MG63 (cell line): ENCODE measurements at regions not wholly inside any gene's neighbourhood (a gene's known extent, or its start where the extent isn't known, plus 50 kb on each side); places are given as distances from the start of the nearest gene placed in this dataset.

Source experiments
- DNase-seq: peaks from one replicate; pipeline ENCODE4 v3.0.0-alpha.2; 2020
- H3K27me3 ChIP-seq: fragments of 250-450 bp; sonication (Bioruptor Pico); 2 replicates; pipeline ENCODE4 v1.5.1; 2020; ENCODE audit warnings: mild to moderate bottlenecking, moderate library complexity
- H3K36me3 ChIP-seq: fragments of 250-450 bp; sonication (Bioruptor Pico); 2 replicates; pipeline ENCODE4 v1.5.1; 2020; ENCODE audit warnings: mild to moderate bottlenecking, moderate library complexity
- H3K4me3 ChIP-seq: fragments of 250-450 bp; sonication (Bioruptor Pico); 2 replicates; pipeline ENCODE4 v1.5.1; 2020; ENCODE audit warnings: mild to moderate bottlenecking, moderate library complexity
- H3K9me3 ChIP-seq: fragments of 250-450 bp; sonication (Bioruptor Pico); 2 replicates; pipeline ENCODE4 v1.5.1; 2020; ENCODE audit warnings: mild to moderate bottlenecking, moderate library complexity

GRCh38 chr7:126210707-126211106, 1042.0 kb downstream of the GRM8 start:
- DNase-seq = no peak
- Histone ChIP-seq H3K27me3 (no peaks in the 10 kb centered on the region), H3K4me3 (no peak overlapping the region), H3K36me3 (no peaks in the 10 kb centered on the region), H3K9me3 (no peaks in the 10 kb centered on the region)

GRCh38 chr7:126203185-126203584, 1049.6 kb downstream of the GRM8 start:
- H3K9me3 ChIP-seq = no peaks in the 10 kb centered on the region
- no peaks in the 10 kb centered on the region for H3K27me3 ChIP-seq
- H3K4me3 ChIP-seq = no peak overlapping the region
- H3K36me3 ChIP-seq = no peaks in the 10 kb centered on the region
- no peak for DNase-seq

GRCh38 chr7:126202177-126202576, 1050.6 kb downstream of the GRM8 start:
- Histone ChIP-seq H3K36me3 (no peaks in the 10 kb centered on the region), H3K9me3 (no peaks in the 10 kb centered on the region), H3K27me3 (no peaks in the 10 kb centered on the region), H3K4me3 (no peak overlapping the region)
- no peak for DNase-seq

- DNase-seq = peak; percentile 38
- Histone ChIP-seq H3K9me3 (no peaks in the 10 kb centered on the region), H3K27me3 (no peaks in the 10 kb centered on the region), H3K4me3 (no peak overlapping the region), H3K36me3 (no peaks in the 10 kb centered on the region)
These were observed 1066.7 kb downstream of the GRM8 start for GRCh38 chr7:126185959-126186580.

- no peaks in the 10 kb centered on the region for H3K27me3 ChIP-seq
These were observed 1072.8 kb downstream of the GRM8 start for GRCh38 chr7:126179916-126180315.

GRCh38 chr7:126178865-126179264, 1073.9 kb downstream of the GRM8 start:
- Histone ChIP-seq H3K9me3 (no peaks in the 10 kb centered on the region), H3K4me3 (no peak overlapping the region), H3K36me3 (no peaks in the 10 kb centered on the region), H3K27me3 (no peaks in the 10 kb centered on the region)
- no peak for DNase-seq

More at GRCh38 chr7:126179916-126180315, 1072.8 kb downstream of the GRM8 start:
- H3K36me3 ChIP-seq = no peaks in the 10 kb centered on the region
- no peak overlapping the region for H3K4me3 ChIP-seq
- H3K9me3 ChIP-seq = no peaks in the 10 kb centered on the region
- no peak for DNase-seq

GRCh38 chr7:126177782-126178181, 1075.0 kb downstream of the GRM8 start:
- no peaks in the 10 kb centered on the region for H3K36me3 ChIP-seq
- no peaks in the 10 kb centered on the region for H3K9me3 ChIP-seq
- H3K4me3 ChIP-seq = no peak overlapping the region
- no peaks in the 10 kb centered on the region for H3K27me3 ChIP-seq
- DNase-seq = no peak

GRCh38 chr7:126166645-126167044, 1086.1 kb downstream of the GRM8 start:
- no peak for DNase-seq
- H3K36me3 ChIP-seq = no peaks in the 10 kb centered on the region
- H3K4me3 ChIP-seq = no peak overlapping the region
- no peaks in the 10 kb centered on the region for H3K27me3 ChIP-seq
- H3K9me3 ChIP-seq = no peaks in the 10 kb centered on the region

- no peaks in the 10 kb centered on the region for H3K27me3 ChIP-seq
- H3K9me3 ChIP-seq = no peaks in the 10 kb centered on the region
- no peak for DNase-seq
- H3K36me3 ChIP-seq = no peaks in the 10 kb centered on the region
- no peak overlapping the region for H3K4me3 ChIP-seq
These were observed 1089.1 kb downstream of the GRM8 start for GRCh38 chr7:126163647-126164046.

GRCh38 chr7:126157391-126157790, 1095.3 kb downstream of the GRM8 start:
- Histone ChIP-seq H3K27me3 (no peaks in the 10 kb centered on the region), H3K4me3 (no peak overlapping the region), H3K9me3 (no peaks in the 10 kb centered on the region), H3K36me3 (no peaks in the 10 kb centered on the region)
- DNase-seq = no peak

- Histone ChIP-seq H3K4me3 (no peak overlapping the region), H3K36me3 (no peaks in the 10 kb centered on the region), H3K9me3 (no peaks in the 10 kb centered on the region), H3K27me3 (no peaks in the 10 kb centered on the region)
- DNase-seq = no peak
These were observed 1102.3 kb downstream of the GRM8 start for GRCh38 chr7:126150278-126150958.

GRCh38 chr7:126140858-126141466, 1111.8 kb downstream of the GRM8 start:
- DNase-seq = no peak
- Histone ChIP-seq H3K9me3 (no peaks in the 10 kb centered on the region), H3K27me3 (no peaks in the 10 kb centered on the region), H3K4me3 (no peak overlapping the region), H3K36me3 (no peaks in the 10 kb centered on the region)

- H3K36me3 ChIP-seq = no peaks in the 10 kb centered on the region
- DNase-seq = no peak
- H3K9me3 ChIP-seq = no peaks in the 10 kb centered on the region
- H3K27me3 ChIP-seq = no peaks in the 10 kb centered on the region
- H3K4me3 ChIP-seq = no peak overlapping the region
These were observed 1132.8 kb downstream of the GRM8 start for GRCh38 chr7:126119981-126120380.

- no peaks in the 10 kb centered on the region for H3K27me3 ChIP-seq
- H3K4me3 ChIP-seq = no peak overlapping the region
- no peaks in the 10 kb centered on the region for H3K36me3 ChIP-seq
- DNase-seq = no peak
- no peaks in the 10 kb centered on the region; the same call in 1 of the 2 replicates for H3K9me3 ChIP-seq
These were observed 1149.2 kb downstream of the GRM8 start for GRCh38 chr7:126103582-126103981.

- no peaks in the 10 kb centered on the region for H3K27me3 ChIP-seq
- no peaks in the 10 kb centered on the region; the same call in 1 of the 2 replicates for H3K9me3 ChIP-seq
- no peak for DNase-seq
- no peak overlapping the region for H3K4me3 ChIP-seq
- H3K36me3 ChIP-seq = no peaks in the 10 kb centered on the region
These were observed 1153.4 kb upstream of the POT1 start for GRCh38 chr7:126083014-126083413.

- H3K9me3 ChIP-seq = no peaks in the 10 kb centered on the region
- no peak for DNase-seq
- no peak overlapping the region for H3K4me3 ChIP-seq
- H3K27me3 ChIP-seq = no peaks in the 10 kb centered on the region
- no peaks in the 10 kb centered on the region for H3K36me3 ChIP-seq
These were observed 1150.0 kb upstream of the POT1 start for GRCh38 chr7:126079581-126079980.

- DNase-seq = no peak
- no peaks in the 10 kb centered on the region for H3K36me3 ChIP-seq
- no peaks in the 10 kb centered on the region for H3K27me3 ChIP-seq
These were observed 1149.5 kb upstream of the POT1 start for GRCh38 chr7:126079151-126079550.

GRCh38 chr7:126065766-126066165, 1136.1 kb upstream of the POT1 start:
- no peaks in the 10 kb centered on the region for H3K27me3 ChIP-seq
- H3K4me3 ChIP-seq = no peak overlapping the region
- H3K9me3 ChIP-seq = no peaks in the 10 kb centered on the region
- H3K36me3 ChIP-seq = no peaks in the 10 kb centered on the region
- no peak for DNase-seq

More at GRCh38 chr7:126079151-126079550, 1149.5 kb upstream of the POT1 start:
- Histone ChIP-seq H3K9me3 (no peaks in the 10 kb centered on the region), H3K4me3 (no peak overlapping the region)
